ENCODE measurements at regions not wholly inside any gene's neighbourhood (a gene's known extent, or its start where the extent isn't known, plus 50 kb on each side); places are given as distances from the start of the nearest gene placed in this dataset.
"Not testable (repeated sequence)": the region's sequence is repeated elsewhere in the genome, so short reads cannot be mapped to it uniquely, and the experiment has no call there.

DNA sequence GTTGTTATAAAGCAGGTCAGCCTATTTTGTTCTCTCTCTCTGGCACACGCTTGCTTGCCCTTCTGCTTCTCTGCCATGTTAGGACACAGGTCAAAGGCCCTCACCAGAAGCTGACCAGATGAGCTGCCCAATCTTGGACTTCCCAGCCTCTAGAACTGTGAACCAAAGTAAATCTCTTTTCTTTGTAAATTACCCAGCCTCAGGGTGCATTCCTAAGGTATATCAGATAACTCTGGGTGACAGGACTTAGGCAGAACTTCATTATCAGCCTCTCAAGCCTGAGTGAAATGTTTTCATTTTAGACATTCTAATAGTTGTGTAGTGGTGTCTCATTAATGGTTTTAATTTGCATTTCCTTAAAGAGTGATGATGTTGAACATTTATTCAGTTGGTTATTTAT, 124.3 kb downstream of the CDRT15L2 start:
- Histone ChIP-seq H3K9me3 (ENCODE audit: low read depth, low read length) (no peaks in the 10 kb centered on the region), H3K4me3 (ENCODE audit: insufficient read depth, low read length) (no peak overlapping the region), H4K20me1 (ENCODE audit: insufficient read depth, low read length) (no peaks in the 10 kb centered on the region), H3K4me2 (ENCODE audit: insufficient read depth, low read length) (no peak overlapping the region), H3K4me1 (ENCODE audit: insufficient read depth, low read length) (no peaks in the 10 kb centered on the region), H3K79me2 (ENCODE audit: insufficient read depth, low read length) (no peaks in the 10 kb centered on the region), H2AFZ (ENCODE audit: low read length) (no peak overlapping the region), H3K27ac (ENCODE audit: low read depth, low read length) (no peak overlapping the region), H3K36me3 (ENCODE audit: insufficient read depth, low read length) (no peaks in the 10 kb centered on the region), H3K27me3 (ENCODE audit: insufficient read depth, low read length) (no peaks in the 10 kb centered on the region)
- TF ChIP-seq, protein P1, sequence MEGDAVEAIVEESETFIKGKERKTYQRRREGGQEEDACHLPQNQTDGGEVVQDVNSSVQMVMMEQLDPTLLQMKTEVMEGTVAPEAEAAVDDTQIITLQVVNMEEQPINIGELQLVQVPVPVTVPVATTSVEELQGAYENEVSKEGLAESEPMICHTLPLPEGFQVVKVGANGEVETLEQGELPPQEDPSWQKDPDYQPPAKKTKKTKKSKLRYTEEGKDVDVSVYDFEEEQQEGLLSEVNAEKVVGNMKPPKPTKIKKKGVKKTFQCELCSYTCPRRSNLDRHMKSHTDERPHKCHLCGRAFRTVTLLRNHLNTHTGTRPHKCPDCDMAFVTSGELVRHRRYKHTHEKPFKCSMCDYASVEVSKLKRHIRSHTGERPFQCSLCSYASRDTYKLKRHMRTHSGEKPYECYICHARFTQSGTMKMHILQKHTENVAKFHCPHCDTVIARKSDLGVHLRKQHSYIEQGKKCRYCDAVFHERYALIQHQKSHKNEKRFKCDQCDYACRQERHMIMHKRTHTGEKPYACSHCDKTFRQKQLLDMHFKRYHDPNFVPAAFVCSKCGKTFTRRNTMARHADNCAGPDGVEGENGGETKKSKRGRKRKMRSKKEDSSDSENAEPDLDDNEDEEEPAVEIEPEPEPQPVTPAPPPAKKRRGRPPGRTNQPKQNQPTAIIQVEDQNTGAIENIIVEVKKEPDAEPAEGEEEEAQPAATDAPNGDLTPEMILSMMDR (IDR thresholded peaks at IDR 0.05; ENCODE audit: extremely low read depth, low read depth, low read length) = no peak
- DNase-seq (ENCODE audit: insufficient read length, low spot score, missing footprints) = no peak

DNA sequence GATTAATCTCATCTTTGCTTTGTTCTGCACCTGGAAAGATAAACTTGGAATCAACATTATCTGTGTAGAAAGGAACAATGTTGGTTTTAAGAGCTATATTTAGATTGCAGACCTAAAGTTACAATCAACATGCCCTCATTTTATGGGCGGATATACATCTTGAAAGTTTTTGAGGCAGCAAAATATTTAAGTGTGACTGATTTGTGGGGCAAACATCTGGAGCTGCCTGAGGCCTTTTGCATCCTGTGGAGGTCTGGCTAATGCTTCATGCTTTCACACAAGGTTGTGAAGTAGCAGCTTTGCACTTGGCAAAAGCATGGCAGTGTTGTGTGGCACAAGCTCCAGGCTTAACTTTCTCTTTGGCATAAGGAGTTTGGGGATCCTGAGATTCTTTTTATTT, 125.7 kb downstream of the CDRT15L2 start:
- not testable (repeated sequence) for DNase-seq (ENCODE audit: insufficient read length, low spot score, missing footprints); H3K9me3 ChIP-seq (ENCODE audit: low read depth, low read length)

GRCh38 chr17:20706751-20707373, 127.3 kb downstream of the CDRT15L2 start:
- Histone ChIP-seq H3K4me1 (ENCODE audit: insufficient read depth, low read length) (no peaks in the 10 kb centered on the region), H3K27ac (ENCODE audit: low read depth, low read length) (no peak overlapping the region), H4K20me1 (ENCODE audit: insufficient read depth, low read length) (no peaks in the 10 kb centered on the region), H3K4me3 (ENCODE audit: insufficient read depth, low read length) (no peak overlapping the region), H3K36me3 (ENCODE audit: insufficient read depth, low read length) (no peaks in the 10 kb centered on the region), H3K79me2 (ENCODE audit: insufficient read depth, low read length) (no peaks in the 10 kb centered on the region), H3K4me2 (ENCODE audit: insufficient read depth, low read length) (no peak overlapping the region), H3K27me3 (ENCODE audit: insufficient read depth, low read length) (no peaks in the 10 kb centered on the region), H2AFZ (ENCODE audit: low read length) (no peak overlapping the region), H3K9me3 (ENCODE audit: low read depth, low read length) (no peaks in the 10 kb centered on the region)
- peak; percentile 21 for DNase-seq (ENCODE audit: insufficient read length, low spot score, missing footprints)
- TF ChIP-seq, protein P1 (IDR thresholded peaks at IDR 0.05; ENCODE audit: extremely low read depth, low read depth, low read length) = no peak

More for the DNA sequence above, 125.7 kb downstream of the CDRT15L2 start:
- H3K4me2 ChIP-seq (ENCODE audit: insufficient read depth, low read length); H3K4me3 ChIP-seq (ENCODE audit: insufficient read depth, low read length); H3K79me2 ChIP-seq (ENCODE audit: insufficient read depth, low read length); H3K4me1 ChIP-seq (ENCODE audit: insufficient read depth, low read length); H3K27me3 ChIP-seq (ENCODE audit: insufficient read depth, low read length); H3K27ac ChIP-seq (ENCODE audit: low read depth, low read length); H3K36me3 ChIP-seq (ENCODE audit: insufficient read depth, low read length); H4K20me1 ChIP-seq (ENCODE audit: insufficient read depth, low read length); H2AFZ ChIP-seq (ENCODE audit: low read length): not testable (repeated sequence)

GRCh38 chr17:20708821-20709220, 129.3 kb downstream of the CDRT15L2 start:
- not testable (repeated sequence) for H3K4me2 ChIP-seq (ENCODE audit: insufficient read depth, low read length); H3K4me3 ChIP-seq (ENCODE audit: insufficient read depth, low read length); H3K4me1 ChIP-seq (ENCODE audit: insufficient read depth, low read length); H3K27ac ChIP-seq (ENCODE audit: low read depth, low read length); H3K9me3 ChIP-seq (ENCODE audit: low read depth, low read length); H3K79me2 ChIP-seq (ENCODE audit: insufficient read depth, low read length); DNase-seq (ENCODE audit: insufficient read length, low spot score, missing footprints); H3K27me3 ChIP-seq (ENCODE audit: insufficient read depth, low read length); H2AFZ ChIP-seq (ENCODE audit: low read length); H3K36me3 ChIP-seq (ENCODE audit: insufficient read depth, low read length); H4K20me1 ChIP-seq (ENCODE audit: insufficient read depth, low read length)

GRCh38 chr17:20716481-20716880, 137.0 kb downstream of the CDRT15L2 start:
- H3K79me2 ChIP-seq (ENCODE audit: insufficient read depth, low read length); H3K4me2 ChIP-seq (ENCODE audit: insufficient read depth, low read length); H3K9me3 ChIP-seq (ENCODE audit: low read depth, low read length); H4K20me1 ChIP-seq (ENCODE audit: insufficient read depth, low read length); H3K36me3 ChIP-seq (ENCODE audit: insufficient read depth, low read length); H3K27ac ChIP-seq (ENCODE audit: low read depth, low read length); H2AFZ ChIP-seq (ENCODE audit: low read length); H3K4me1 ChIP-seq (ENCODE audit: insufficient read depth, low read length); H3K27me3 ChIP-seq (ENCODE audit: insufficient read depth, low read length); H3K4me3 ChIP-seq (ENCODE audit: insufficient read depth, low read length); DNase-seq (ENCODE audit: insufficient read length, low spot score, missing footprints): not testable (repeated sequence)

Measured in osteoblast (primary cell).